DOHH2 (cell line): ENCODE measurements at regions not wholly inside any gene's neighbourhood (a gene's known extent, or its start where the extent isn't known, plus 50 kb on each side); places are given as distances from the start of the nearest gene placed in this dataset.

Experiments
- H3F3A ChIP-seq: fragments of 200-600 bp; sonication (generic), shearing (Covaris generic); 2 replicates; pipeline ENCODE4 v1.6.0; 2016; ENCODE audit warnings: antibody characterized with exemption, mild to moderate bottlenecking; ENCODE audit not compliant: control insufficient read depth, insufficient read depth
- H3K27ac ChIP-seq: fragments of 200-600 bp; sonication (generic); 2 replicates; pipeline ENCODE4 v1.5.1; 2014; ENCODE audit warnings: low read depth, mild to moderate bottlenecking, low read length, moderate library complexity
- H3K27me3 ChIP-seq: fragments of 200-600 bp; sonication (generic); 2 replicates; pipeline ENCODE4 v1.6.1; 2014; ENCODE audit warnings: mild to moderate bottlenecking, low read length, mixed read lengths; ENCODE audit not compliant: control insufficient read depth
- H3K36me3 ChIP-seq: fragments of 200-600 bp; sonication (generic); 2 replicates; pipeline ENCODE4 v1.6.1; 2014; ENCODE audit warnings: mild to moderate bottlenecking, low read length, moderate library complexity, mixed read lengths; ENCODE audit not compliant: control insufficient read depth
- H3K4me1 ChIP-seq: fragments of 200-600 bp; sonication (generic); 2 replicates; pipeline ENCODE4 v1.6.1; 2014; ENCODE audit warnings: mild to moderate bottlenecking, low read length, mixed read lengths; ENCODE audit not compliant: control insufficient read depth
- H3K4me2 ChIP-seq: fragments of 200-600 bp; sonication (generic); 2 replicates; pipeline ENCODE4 v1.6.0; 2014; ENCODE audit warnings: mild to moderate bottlenecking, low read length, moderate library complexity
- H3K4me3 ChIP-seq: fragments of 200-600 bp; sonication (generic); 2 replicates; pipeline ENCODE4 v1.5.1; 2014; ENCODE audit warnings: mild to moderate bottlenecking, low read length, mixed read lengths
- H3K79me2 ChIP-seq: fragments of 200-600 bp; sonication (generic); 2 replicates; pipeline ENCODE4 v1.6.1; 2014; ENCODE audit warnings: mild to moderate bottlenecking, low read length, mixed read lengths; ENCODE audit not compliant: control insufficient read depth
- H3K9me2 ChIP-seq: fragments of 200-600 bp; sonication (generic); replicated peaks from 2 replicates; pipeline ENCODE4 v1.6.1; 2014; ENCODE audit warnings: mild to moderate bottlenecking, low read length, mixed read lengths; ENCODE audit not compliant: control insufficient read depth
- H3K9me3 ChIP-seq: fragments of 200-600 bp; sonication (generic); 2 replicates; pipeline ENCODE4 v1.6.1; 2014; ENCODE audit warnings: antibody characterized with exemption, low read length, mixed read lengths; ENCODE audit not compliant: control insufficient read depth, insufficient read depth
- H4K20me1 ChIP-seq: fragments of 200-600 bp; sonication (generic); 2 replicates; pipeline ENCODE4 v1.6.0; 2014; ENCODE audit warnings: low read depth, mild to moderate bottlenecking, antibody characterized with exemption, low read length, moderate library complexity; ENCODE audit not compliant: control insufficient read depth, insufficient read depth
- CTCF ChIP-seq: fragments of 200-600 bp; sonication (generic); IDR thresholded peaks from one replicate; pipeline ENCODE4 v1.5.1; 2014; ENCODE audit warnings: antibody characterized with exemption, mild to moderate bottlenecking, low read depth, low read length; ENCODE audit not compliant: poor library complexity, severe bottlenecking
- EZH2phosphoT487 ChIP-seq: fragments of 200-600 bp; sonication (generic); IDR thresholded peaks from 2 replicates; pipeline ENCODE4 v1.6.1; 2017; ENCODE audit warnings: borderline replicate concordance, mild to moderate bottlenecking, antibody characterized with exemption, low read length, moderate library complexity, mixed read lengths

GRCh38 chr21:19986396-19986795 is 1011.8 kb upstream of the NCAM2 start:
- Histone ChIP-seq H3K9me2 (no peaks in the 10 kb centered on the region), H3K4me3 (no peak overlapping the region), H3K27me3 (no peaks in the 10 kb centered on the region), H3K4me2 (no peak overlapping the region), H3K9me3 (no peaks in the 10 kb centered on the region), H3F3A (no peaks in the 10 kb centered on the region), H3K4me1 (no peaks in the 10 kb centered on the region), H3K79me2 (no peaks in the 10 kb centered on the region), H4K20me1 (no peaks in the 10 kb centered on the region), H3K36me3 (no peaks in the 10 kb centered on the region), H3K27ac (no peak overlapping the region)
- TF ChIP-seq CTCF = no peak
- TF ChIP-seq EZH2phosphoT487 = no peak

GRCh38 chr21:19987671-19988070 is 1010.5 kb upstream of the NCAM2 start:
- H3K36me3 ChIP-seq = no peaks in the 10 kb centered on the region
- no peaks in the 10 kb centered on the region for H3K9me2 ChIP-seq
- no peaks in the 10 kb centered on the region for H3K4me1 ChIP-seq
- H3K4me2 ChIP-seq = no peak overlapping the region
- no peaks in the 10 kb centered on the region for H3K9me3 ChIP-seq
- no peak for TF ChIP-seq EZH2phosphoT487
- no peak for TF ChIP-seq CTCF
- no peak overlapping the region for H3K4me3 ChIP-seq
- H3K27ac ChIP-seq = no peak overlapping the region
- H3K27me3 ChIP-seq = no peaks in the 10 kb centered on the region
- no peaks in the 10 kb centered on the region for H3K79me2 ChIP-seq
- H4K20me1 ChIP-seq = no peaks in the 10 kb centered on the region
- no peaks in the 10 kb centered on the region for H3F3A ChIP-seq

GRCh38 chr21:19992540-19992939 is 1005.7 kb upstream of the NCAM2 start:
- H3K79me2 ChIP-seq = no peaks in the 10 kb centered on the region
- H3F3A ChIP-seq = no peaks in the 10 kb centered on the region
- H3K4me3 ChIP-seq = no peak overlapping the region
- no peak overlapping the region for H3K4me2 ChIP-seq
- H4K20me1 ChIP-seq = no peaks in the 10 kb centered on the region
- H3K4me1 ChIP-seq = no peaks in the 10 kb centered on the region
- H3K36me3 ChIP-seq = no peaks in the 10 kb centered on the region
- no peak overlapping the region for H3K27ac ChIP-seq
- H3K9me2 ChIP-seq = no peaks in the 10 kb centered on the region
- no peaks in the 10 kb centered on the region for H3K27me3 ChIP-seq
- TF ChIP-seq CTCF = no peak
- H3K9me3 ChIP-seq = peaks cover 3% of the 10 kb centered on the region; the same call in 1 of the 2 replicates

- Histone ChIP-seq H3F3A (no peaks in the 10 kb centered on the region), H3K9me2 (no peaks in the 10 kb centered on the region), H3K9me3 (peaks cover 10% of the 10 kb centered on the region; the same call in 1 of the 2 replicates), H3K4me1 (no peaks in the 10 kb centered on the region), H3K36me3 (no peaks in the 10 kb centered on the region), H3K79me2 (no peaks in the 10 kb centered on the region), H3K4me2 (no peak overlapping the region), H3K27ac (no peak overlapping the region), H3K27me3 (no peaks in the 10 kb centered on the region), H3K4me3 (no peak overlapping the region), H4K20me1 (no peaks in the 10 kb centered on the region)
- TF ChIP-seq EZH2phosphoT487 (no peak), CTCF (no peak)
Observed at GRCh38 chr21:19993268-19993667, 1004.9 kb upstream of the NCAM2 start.
